ENCODE measurements at regions not wholly inside any gene's neighbourhood (a gene's known extent, or its start where the extent isn't known, plus 50 kb on each side); places are given as distances from the start of the nearest gene placed in this dataset.

DNA sequence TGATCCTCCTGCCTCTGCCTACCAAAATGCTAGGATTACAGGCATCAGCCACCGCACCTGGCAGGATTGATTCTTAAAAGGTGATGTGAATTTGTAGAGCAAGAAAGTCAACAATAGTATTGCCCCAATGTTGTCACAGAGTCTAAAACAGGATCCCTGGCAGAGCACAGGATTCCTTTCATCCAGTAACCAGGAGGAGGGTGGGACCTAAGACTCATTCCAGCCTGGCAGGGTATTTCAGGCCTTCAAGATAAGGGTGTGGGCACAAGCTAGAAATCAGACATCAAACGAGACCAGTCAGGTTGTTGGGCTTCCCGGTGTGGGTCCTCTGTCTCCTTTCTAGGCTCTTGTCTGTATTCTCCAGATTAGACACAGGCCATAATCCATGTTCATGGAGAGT, 511.4 kb downstream of the BCL11A start:
- no peaks in the 10 kb centered on the region for H3K36me3 Mint-ChIP-seq (ENCODE audit: low read depth)
- ATAC-seq (ENCODE audit: poor library complexity) (no peak), DNase-seq (no peak)
- H3K27me3 Mint-ChIP-seq: no peaks in the 10 kb centered on the region
- H3K9me3 Mint-ChIP-seq: no peaks in the 10 kb centered on the region
- TF ChIP-seq, protein P1, sequence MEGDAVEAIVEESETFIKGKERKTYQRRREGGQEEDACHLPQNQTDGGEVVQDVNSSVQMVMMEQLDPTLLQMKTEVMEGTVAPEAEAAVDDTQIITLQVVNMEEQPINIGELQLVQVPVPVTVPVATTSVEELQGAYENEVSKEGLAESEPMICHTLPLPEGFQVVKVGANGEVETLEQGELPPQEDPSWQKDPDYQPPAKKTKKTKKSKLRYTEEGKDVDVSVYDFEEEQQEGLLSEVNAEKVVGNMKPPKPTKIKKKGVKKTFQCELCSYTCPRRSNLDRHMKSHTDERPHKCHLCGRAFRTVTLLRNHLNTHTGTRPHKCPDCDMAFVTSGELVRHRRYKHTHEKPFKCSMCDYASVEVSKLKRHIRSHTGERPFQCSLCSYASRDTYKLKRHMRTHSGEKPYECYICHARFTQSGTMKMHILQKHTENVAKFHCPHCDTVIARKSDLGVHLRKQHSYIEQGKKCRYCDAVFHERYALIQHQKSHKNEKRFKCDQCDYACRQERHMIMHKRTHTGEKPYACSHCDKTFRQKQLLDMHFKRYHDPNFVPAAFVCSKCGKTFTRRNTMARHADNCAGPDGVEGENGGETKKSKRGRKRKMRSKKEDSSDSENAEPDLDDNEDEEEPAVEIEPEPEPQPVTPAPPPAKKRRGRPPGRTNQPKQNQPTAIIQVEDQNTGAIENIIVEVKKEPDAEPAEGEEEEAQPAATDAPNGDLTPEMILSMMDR (IDR thresholded peaks at IDR 0.05): no peak
- H3K4me1 Mint-ChIP-seq (ENCODE audit: low read depth): no peaks in the 10 kb centered on the region
- Histone ChIP-seq H3K4me3 (ENCODE audit: low read length) (no peak overlapping the region), H3K27me3 (ENCODE audit: control insufficient read depth in 1 of 2, insufficient read depth in 2 of 2, low read length in 2 of 2) (no peaks in the 10 kb centered on the region), H3K36me3 (ENCODE audit: insufficient read depth, low read length) (no peaks in the 10 kb centered on the region), H3K4me1 (ENCODE audit: insufficient read depth, low read length) (no peaks in the 10 kb centered on the region), H3K27ac (ENCODE audit: low read depth in 1 of 2, low read length in 2 of 2) (no peak overlapping the region), H3K9me3 (ENCODE audit: control insufficient read depth in 1 of 2, insufficient read depth in 1 of 2, low read length in 2 of 2) (no peaks in the 10 kb centered on the region)
- ChIA-PET CTCF (no interaction called here), POLR2A (no interaction called here)
- no peak overlapping the region for H3K4me3 Mint-ChIP-seq
- no peak overlapping the region for H3K27ac Mint-ChIP-seq
- intact Hi-C loops (cut with DNase I, micrococcal nuclease): no loop called here

DNA sequence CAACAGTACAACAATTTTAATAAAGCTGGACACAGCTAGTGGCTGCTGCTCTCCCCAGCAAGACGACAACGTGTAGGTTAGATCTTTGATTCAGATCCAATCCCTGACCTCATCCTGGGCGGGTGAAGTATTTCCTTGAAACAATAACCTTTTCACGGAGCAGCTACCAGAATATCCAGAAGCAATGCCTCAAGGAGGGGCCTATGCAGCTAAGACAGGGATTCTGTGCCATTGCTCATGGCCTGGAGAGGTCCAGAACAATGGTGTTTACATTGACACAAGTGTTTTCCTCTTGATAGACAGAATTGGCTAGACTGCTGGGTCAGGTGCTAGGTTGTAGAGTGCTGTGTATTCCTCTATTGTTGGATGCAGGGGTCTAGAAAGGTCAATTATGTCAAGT, 520.1 kb downstream of the BCL11A start:
- H3K9me3 Mint-ChIP-seq: peaks cover 7% of the 10 kb centered on the region
- Histone ChIP-seq H3K9me3 (ENCODE audit: control insufficient read depth in 1 of 2, insufficient read depth in 1 of 2, low read length in 2 of 2) (no peaks in the 10 kb centered on the region), H3K36me3 (ENCODE audit: insufficient read depth, low read length) (no peaks in the 10 kb centered on the region), H3K27me3 (ENCODE audit: control insufficient read depth in 1 of 2, insufficient read depth in 2 of 2, low read length in 2 of 2) (no peaks in the 10 kb centered on the region), H3K4me3 (ENCODE audit: low read length) (no peak overlapping the region), H3K4me1 (ENCODE audit: insufficient read depth, low read length) (no peaks in the 10 kb centered on the region), H3K27ac (ENCODE audit: low read depth in 1 of 2, low read length in 2 of 2) (no peak overlapping the region)
- no peak overlapping the region for H3K27ac Mint-ChIP-seq
- no peaks in the 10 kb centered on the region for H3K36me3 Mint-ChIP-seq (ENCODE audit: low read depth)
- DNase-seq: no peak
- POLR2A ChIA-PET: no interaction called here
- no peaks in the 10 kb centered on the region for H3K27me3 Mint-ChIP-seq
- ATAC-seq (ENCODE audit: poor library complexity): no peak
- intact Hi-C loops (cut with DNase I, micrococcal nuclease): no loop called here
- no peak overlapping the region for H3K4me3 Mint-ChIP-seq
- TF ChIP-seq, protein P1 (IDR thresholded peaks at IDR 0.05): no peak
- H3K4me1 Mint-ChIP-seq (ENCODE audit: low read depth): peaks cover 9% of the 10 kb centered on the region
- CTCF ChIA-PET: no interaction called here

- peaks cover 7% of the 10 kb centered on the region for H3K9me3 Mint-ChIP-seq
- peaks cover 9% of the 10 kb centered on the region for H3K4me1 Mint-ChIP-seq (ENCODE audit: low read depth)
- POLR2A ChIA-PET: no interaction called here
These were observed 523.9 kb downstream of the BCL11A start for GRCh38 chr2:60029566-60029883.

More at GRCh38 chr2:60029566-60029883, 523.9 kb downstream of the BCL11A start:
- DNase-seq: no peak
- Histone ChIP-seq H3K36me3 (ENCODE audit: insufficient read depth, low read length) (no peaks in the 10 kb centered on the region), H3K9me3 (ENCODE audit: control insufficient read depth in 1 of 2, insufficient read depth in 1 of 2, low read length in 2 of 2) (no peaks in the 10 kb centered on the region), H3K27me3 (ENCODE audit: control insufficient read depth in 1 of 2, insufficient read depth in 2 of 2, low read length in 2 of 2) (no peaks in the 10 kb centered on the region), H3K4me3 (ENCODE audit: low read length) (no peak overlapping the region), H3K27ac (ENCODE audit: low read depth in 1 of 2, low read length in 2 of 2) (no peak overlapping the region), H3K4me1 (ENCODE audit: insufficient read depth, low read length) (no peaks in the 10 kb centered on the region)
- H3K36me3 Mint-ChIP-seq (ENCODE audit: low read depth): no peaks in the 10 kb centered on the region
- CTCF ChIA-PET: no interaction called here
- ATAC-seq (ENCODE audit: poor library complexity): no peak
- no peak overlapping the region for H3K27ac Mint-ChIP-seq
- no peaks in the 10 kb centered on the region for H3K27me3 Mint-ChIP-seq
- H3K4me3 Mint-ChIP-seq: no peak overlapping the region
- intact Hi-C loops (cut with DNase I, micrococcal nuclease): no loop called here
- TF ChIP-seq, protein P1 (IDR thresholded peaks at IDR 0.05): no peak

All from CD4-positive, alpha-beta T cell (primary cell).